ENCODE measurements at regions not wholly inside any gene's neighbourhood (a gene's known extent, or its start where the extent isn't known, plus 50 kb on each side); places are given as distances from the start of the nearest gene placed in this dataset.
"Not testable (repeated sequence)": the region's sequence is repeated elsewhere in the genome, so short reads cannot be mapped to it uniquely, and the experiment has no call there.

DNA sequence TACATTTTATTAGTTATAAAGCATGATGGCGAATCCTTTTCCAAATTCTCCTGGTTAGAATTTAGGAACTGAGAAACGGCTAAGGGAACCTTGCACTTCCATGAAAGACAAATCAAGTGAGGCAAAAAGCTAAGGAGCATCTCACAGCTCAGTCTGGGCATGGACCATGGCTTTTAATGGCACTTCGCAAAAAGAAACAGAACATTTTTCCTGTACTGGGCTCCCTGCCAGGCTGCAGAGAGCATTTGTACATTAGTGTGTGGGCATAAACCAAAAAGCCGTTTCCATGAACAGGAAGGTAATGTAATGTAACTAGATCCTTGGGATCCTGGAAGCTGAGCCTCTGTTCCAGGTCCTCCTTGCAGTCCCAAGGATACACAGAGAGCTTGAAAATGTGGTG lies 354.2 kb downstream of the MRPS30 start:
- TF ChIP-seq FOXA1 (IDR thresholded peaks at IDR 0.05) (no peak), LEF1 (IDR thresholded peaks at IDR 0.05; ENCODE audit: borderline replicate concordance) (no peak), FOXK2 (IDR thresholded peaks at IDR 0.05) (no peak), SP1 (IDR thresholded peaks at IDR 0.05) (no peak), SUZ12 (IDR thresholded peaks at IDR 0.05) (no peak), HDGF (IDR thresholded peaks at IDR 0.05; ENCODE audit: borderline replicate concordance) (no peak), ELF4 (IDR thresholded peaks at IDR 0.05) (no peak), TARDBP (IDR thresholded peaks at IDR 0.05) (no peak), CTBP1 (IDR thresholded peaks at IDR 0.05; ENCODE audit: borderline replicate concordance) (no peak)
- TF ChIP-seq, protein P1, sequence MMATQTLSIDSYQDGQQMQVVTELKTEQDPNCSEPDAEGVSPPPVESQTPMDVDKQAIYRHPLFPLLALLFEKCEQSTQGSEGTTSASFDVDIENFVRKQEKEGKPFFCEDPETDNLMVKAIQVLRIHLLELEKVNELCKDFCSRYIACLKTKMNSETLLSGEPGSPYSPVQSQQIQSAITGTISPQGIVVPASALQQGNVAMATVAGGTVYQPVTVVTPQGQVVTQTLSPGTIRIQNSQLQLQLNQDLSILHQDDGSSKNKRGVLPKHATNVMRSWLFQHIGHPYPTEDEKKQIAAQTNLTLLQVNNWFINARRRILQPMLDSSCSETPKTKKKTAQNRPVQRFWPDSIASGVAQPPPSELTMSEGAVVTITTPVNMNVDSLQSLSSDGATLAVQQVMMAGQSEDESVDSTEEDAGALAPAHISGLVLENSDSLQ (IDR thresholded peaks at IDR 0.05) = no peak
- CTCF ChIA-PET = no interaction called here
- POLR2A ChIA-PET = no interaction called here
- no peak for DNase-seq (ENCODE audit: extremely low spot score)

DNA sequence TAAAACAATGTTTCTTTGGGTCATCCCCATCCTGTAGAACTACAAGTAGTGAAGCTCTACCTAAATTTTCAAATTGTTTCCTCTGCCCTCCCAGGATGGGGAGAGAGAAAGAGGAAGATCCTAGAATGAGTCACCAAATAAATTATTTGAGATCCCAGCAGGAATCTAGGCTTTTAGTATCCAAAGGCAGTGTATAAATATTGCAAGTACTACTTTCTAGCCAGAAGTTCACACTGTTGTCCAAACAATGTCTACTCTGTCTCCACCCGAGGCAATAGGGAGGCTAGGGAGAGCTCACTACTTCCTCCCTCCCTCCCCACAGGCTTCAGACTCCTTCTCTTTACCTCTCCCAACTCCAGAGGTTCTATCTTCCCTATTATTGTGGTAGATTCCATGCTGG lies 362.8 kb downstream of the MRPS30 start:
- CTCF ChIA-PET = no interaction called here
- no peak for TF ChIP-seq BHLHE40 (IDR thresholded peaks at IDR 0.05; ENCODE audit: borderline replicate concordance)
- no peak for TF ChIP-seq FOXA1 (IDR thresholded peaks at IDR 0.05)
- TF ChIP-seq ELF4 (IDR thresholded peaks at IDR 0.05) = no peak
- TF ChIP-seq NFRKB (IDR thresholded peaks at IDR 0.05) = no peak
- TF ChIP-seq HDGF (IDR thresholded peaks at IDR 0.05; ENCODE audit: borderline replicate concordance) = no peak
- TF ChIP-seq SP1 (IDR thresholded peaks at IDR 0.05) = no peak
- TF ChIP-seq LEF1 (IDR thresholded peaks at IDR 0.05; ENCODE audit: borderline replicate concordance) = no peak
- TF ChIP-seq SUZ12 (IDR thresholded peaks at IDR 0.05) = no peak
- TF ChIP-seq FOXK2 (IDR thresholded peaks at IDR 0.05) = no peak
- no peak for TF ChIP-seq L3MBTL2 (conservative IDR thresholded peaks at IDR 0.05)
- TF ChIP-seq CTBP1 (IDR thresholded peaks at IDR 0.05; ENCODE audit: borderline replicate concordance) = no peak
- POLR2A ChIA-PET = no interaction called here
- no peak for DNase-seq (ENCODE audit: extremely low spot score)

DNA sequence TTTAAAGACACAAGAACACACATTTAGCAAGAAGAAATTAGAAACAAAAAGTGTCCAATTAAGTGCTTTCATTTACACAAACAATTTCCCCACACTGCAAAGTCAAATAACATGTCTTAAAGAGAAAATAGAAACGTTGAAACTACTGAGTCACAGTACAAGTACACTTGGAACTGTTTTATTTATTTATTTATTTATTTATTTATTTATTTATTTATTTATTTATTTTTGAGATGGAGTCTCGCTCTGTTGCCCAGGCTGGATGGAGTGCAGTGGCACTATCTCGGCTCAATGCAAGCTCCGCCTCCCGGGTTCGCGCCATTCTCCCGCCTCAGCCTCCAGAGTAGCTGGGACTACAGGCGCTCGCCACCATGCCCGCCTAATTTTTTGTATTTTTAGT lies 363.9 kb downstream of the MRPS30 start:
- CTCF ChIA-PET; POLR2A ChIA-PET; DNase-seq (ENCODE audit: extremely low spot score): not testable (repeated sequence)

DNA sequence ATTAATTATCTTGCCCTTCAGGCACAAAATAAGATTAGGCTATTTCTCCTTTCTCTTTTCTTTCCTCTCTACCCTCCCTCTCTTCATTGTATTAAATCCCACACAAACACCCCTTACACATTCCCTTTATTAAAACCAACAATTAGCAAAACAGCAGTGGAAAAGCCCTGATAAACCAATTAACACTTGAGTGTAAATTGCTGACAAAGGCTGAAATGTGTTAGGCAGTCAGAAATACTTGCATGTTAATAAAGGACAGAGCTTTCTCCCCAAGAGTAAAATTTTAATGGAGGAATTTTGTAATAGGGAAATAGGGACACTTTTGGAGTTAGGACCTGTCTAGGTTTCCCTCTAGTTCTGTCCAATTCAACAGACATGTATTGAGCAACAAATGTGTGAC lies 370.9 kb downstream of the MRPS30 start:
- DNase-seq (ENCODE audit: extremely low spot score) = no peak
- ChIA-PET CTCF (no interaction called here), POLR2A (interaction anchor here (0.8 kb wide), 1 partner anchor 26 kb away, joined by 3 read pairs; no protein-coding TSS in a partner anchor)
- TF ChIP-seq SUZ12 (IDR thresholded peaks at IDR 0.05) (no peak), FOXA1 (IDR thresholded peaks at IDR 0.05) (no peak), BHLHE40 (IDR thresholded peaks at IDR 0.05; ENCODE audit: borderline replicate concordance) (no peak), NFRKB (IDR thresholded peaks at IDR 0.05) (no peak), CTBP1 (IDR thresholded peaks at IDR 0.05; ENCODE audit: borderline replicate concordance) (no peak), L3MBTL2 (conservative IDR thresholded peaks at IDR 0.05) (no peak), LEF1 (IDR thresholded peaks at IDR 0.05; ENCODE audit: borderline replicate concordance) (no peak), ARNT (IDR thresholded peaks at IDR 0.05) (no peak), SP1 (IDR thresholded peaks at IDR 0.05) (no peak), FOXM1 (IDR thresholded peaks at IDR 0.05; ENCODE audit: borderline replicate concordance) (no peak), ZNF384 (IDR thresholded peaks at IDR 0.05) (no peak), ELF4 (IDR thresholded peaks at IDR 0.05) (no peak), TARDBP (IDR thresholded peaks at IDR 0.05) (no peak), FOXK2 (IDR thresholded peaks at IDR 0.05) (no peak)
- TF ChIP-seq, protein P1 (IDR thresholded peaks at IDR 0.05) = no peak

DNA sequence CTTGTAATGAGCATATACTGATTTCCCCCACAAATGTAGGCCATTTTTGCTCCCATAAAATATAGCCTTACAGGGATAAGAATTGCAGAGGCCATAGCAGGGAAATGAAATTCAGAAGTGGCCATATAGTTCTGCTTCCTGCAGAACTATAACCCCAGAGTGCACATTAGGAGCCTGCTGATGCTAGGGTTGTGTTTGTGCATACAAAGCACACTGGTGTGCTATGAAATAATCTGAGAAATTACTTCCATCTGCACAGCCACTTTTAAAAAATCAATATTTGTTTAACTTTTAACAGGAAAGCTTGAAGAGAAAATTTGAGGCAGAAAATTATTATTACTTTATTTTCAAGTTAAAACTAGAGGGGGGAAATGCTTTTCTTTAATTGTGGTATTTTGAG lies 380.3 kb downstream of the MRPS30 start:
- DNase-seq (ENCODE audit: extremely low spot score) = no peak
- TF ChIP-seq, protein P1 (IDR thresholded peaks at IDR 0.05) = no peak
- no peak for TF ChIP-seq ELF4 (IDR thresholded peaks at IDR 0.05)
- CTCF ChIA-PET = no interaction called here
- POLR2A ChIA-PET = no interaction called here

DNA sequence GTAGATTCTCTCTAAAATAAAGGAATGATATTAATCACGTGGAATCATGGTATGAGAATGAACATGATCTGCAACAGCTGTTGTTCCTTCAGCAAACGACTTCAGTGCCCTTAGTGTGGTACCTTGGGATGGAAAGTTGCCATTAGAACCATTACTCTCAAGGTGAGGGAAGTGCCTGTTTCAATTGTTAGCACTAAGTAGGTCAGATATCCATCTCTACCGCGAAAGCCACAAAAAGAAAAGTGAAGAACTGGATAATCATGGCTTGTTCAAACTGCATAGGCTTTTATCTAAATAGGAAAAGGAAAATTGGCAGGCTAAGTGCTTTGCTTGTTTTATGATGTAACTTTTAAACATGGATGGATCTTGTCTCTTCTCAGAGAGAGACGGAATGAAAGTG lies 380.7 kb downstream of the MRPS30 start:
- DNase-seq (ENCODE audit: extremely low spot score) = no peak
- TF ChIP-seq TARDBP (IDR thresholded peaks at IDR 0.05) (no peak), SP1 (IDR thresholded peaks at IDR 0.05) (no peak), ELF4 (IDR thresholded peaks at IDR 0.05) (no peak), FOXM1 (IDR thresholded peaks at IDR 0.05; ENCODE audit: borderline replicate concordance) (no peak), FOXA1 (IDR thresholded peaks at IDR 0.05) (no peak), BHLHE40 (IDR thresholded peaks at IDR 0.05; ENCODE audit: borderline replicate concordance) (no peak), SUZ12 (IDR thresholded peaks at IDR 0.05) (no peak), ZNF384 (IDR thresholded peaks at IDR 0.05) (no peak), L3MBTL2 (conservative IDR thresholded peaks at IDR 0.05) (no peak), HDGF (IDR thresholded peaks at IDR 0.05; ENCODE audit: borderline replicate concordance) (no peak), LEF1 (IDR thresholded peaks at IDR 0.05; ENCODE audit: borderline replicate concordance) (no peak), ARNT (IDR thresholded peaks at IDR 0.05) (no peak), NFRKB (IDR thresholded peaks at IDR 0.05) (no peak), CTBP1 (IDR thresholded peaks at IDR 0.05; ENCODE audit: borderline replicate concordance) (no peak), FOXK2 (IDR thresholded peaks at IDR 0.05) (no peak)
- TF ChIP-seq, protein P1 (IDR thresholded peaks at IDR 0.05) = no peak
- ChIA-PET CTCF (no interaction called here), POLR2A (no interaction called here)

Measured in HEK293T (cell line).